GM12878 (cell line): ENCODE measurements at regions not wholly inside any gene's neighbourhood (a gene's known extent, or its start where the extent isn't known, plus 50 kb on each side); places are given as distances from the start of the nearest gene placed in this dataset.

ENCODE experiments used
- ATAC-seq: fragments of 200-7000 bp; cut with Tn5 transposase; 3 replicates; pipeline ENCODE4 v1.9.1; 2020; ENCODE audit warnings: mild to moderate bottlenecking, moderate library complexity
- BruUV-seq: library from RNA; stranded (reverse); fragments of 400-500 nt; replicated peaks from 2 replicates; lab custom pipeline; 2021; lab: Mats Ljungman, UMichigan
- CTCF ChIA-PET: fragments of 300-600 bp; sonication (Branson Sonifier 250); formaldehyde crosslinking; extraction: SDS; loops from one replicate; lab custom pipeline; 2021; ENCODE audit warnings: inconsistent platforms; lab: Yijun Ruan, JAX
- POLR2A ChIA-PET: fragments of 350-600 bp; formaldehyde crosslinking; extraction: SDS; loops from one replicate; lab custom pipeline; 2021; ENCODE audit warnings: inconsistent platforms; lab: Charles Lee
- RAD21 ChIA-PET: fragments of 300-600 bp; sonication (Branson Sonifier 250); formaldehyde crosslinking; loops from one replicate; lab custom pipeline; 2023; ENCODE audit warnings: antibody characterized with exemption; ENCODE audit not compliant: unreplicated experiment; lab: Charles Lee
- SMC1A ChIA-PET: fragments of 300-600 bp; sonication (Branson Sonifier 250); formaldehyde crosslinking; loops from one replicate; lab custom pipeline; 2023; ENCODE audit not compliant: unreplicated experiment, uncharacterized antibody; lab: Charles Lee
- DNase-seq: peaks from one replicate; pipeline ENCODE4 v3.0.0-alpha.2; 2011; ENCODE audit warnings: low read depth, low spot score
- FAIRE-seq: peaks from 3 replicates; lab custom pipeline; 2011; peaks lifted over from hg19 to GRCh38; lab: Jason Lieb, UNC
- H2AFZ ChIP-seq: 2 replicates; pipeline ENCODE4 v1.6.0; 2011; ENCODE audit warnings: low read depth, low read length, control low read depth; ENCODE audit not compliant: control insufficient read depth
- H3K27ac ChIP-seq: 2 replicates; pipeline ENCODE4 v1.5.1; 2011; ENCODE audit warnings: control low read depth; ENCODE audit not compliant: control insufficient read depth, insufficient read depth
- H3K27me3 ChIP-seq, 2 experiments: replicated peaks in 1 of 2; 2 replicates each; pipeline versions ENCODE4 v1.6.0 to v1.6.1; 2011; ENCODE audit warnings: low read length in 1 of 2; ENCODE audit not compliant: control insufficient read depth in 2 of 2, insufficient read depth in 2 of 2
- H3K36me3 ChIP-seq, 2 experiments: 2 replicates each; pipeline ENCODE4 v1.5.1; 2011; ENCODE audit warnings: low read length in 1 of 2; ENCODE audit not compliant: control insufficient read depth in 2 of 2, insufficient read depth in 2 of 2
- H3K4me1 ChIP-seq: 2 replicates; pipeline ENCODE4 v1.6.1; 2011; ENCODE audit warnings: mild to moderate bottlenecking, low read length, moderate library complexity, mixed read lengths; ENCODE audit not compliant: control insufficient read depth, insufficient read depth
- H3K4me2 ChIP-seq: 2 replicates; pipeline ENCODE4 v1.6.0; 2011; ENCODE audit warnings: control low read depth; ENCODE audit not compliant: control insufficient read depth, insufficient read depth
- H3K4me3 ChIP-seq: fragments of 200-600 bp; sonication (generic); 2 replicates; pipeline ENCODE4 v1.5.1; 2016
- H3K79me2 ChIP-seq: 2 replicates; pipeline ENCODE4 v1.6.0; 2011; ENCODE audit warnings: low read length; ENCODE audit not compliant: control insufficient read depth, insufficient read depth
- H3K9ac ChIP-seq: 2 replicates; pipeline ENCODE4 v1.8.0; 2011; ENCODE audit warnings: low read length, control low read depth, mixed read lengths; ENCODE audit not compliant: control insufficient read depth, insufficient read depth
- H3K9me3 ChIP-seq: replicated peaks from 3 replicates; pipeline ENCODE4 v1.5.1; 2011; ENCODE audit warnings: mild to moderate bottlenecking, low read length; ENCODE audit not compliant: control insufficient read depth, insufficient read depth
- H4K20me1 ChIP-seq: 2 replicates; pipeline ENCODE4 v1.6.0; 2011; ENCODE audit not compliant: control insufficient read depth, insufficient read depth
- ASH2L ChIP-seq: fragments of 300-600, 200-600 bp; sonication (generic); IDR thresholded peaks from 2 replicates; pipeline ENCODE4 v1.6.1; 2017; ENCODE audit warnings: low read depth, mild to moderate bottlenecking, borderline replicate concordance
- BCL3 ChIP-seq: IDR thresholded peaks from 2 replicates; pipeline ENCODE4 v1.6.1; 2011; ENCODE audit warnings: borderline replicate concordance, low read depth, mild to moderate bottlenecking, moderate library complexity, low read length; ENCODE audit not compliant: insufficient read depth, poor library complexity, severe bottlenecking
- ELK1 ChIP-seq: IDR thresholded peaks from 2 replicates; pipeline ENCODE4 v1.6.1; 2012; ENCODE audit warnings: low read depth, low read length, improper control_type of control experiment
- HCFC1 ChIP-seq: fragments of 150-350 bp; IDR thresholded peaks from 2 replicates; pipeline ENCODE4 v1.6.1; 2014; ENCODE audit warnings: low read length
- HDGF ChIP-seq: fragments of 450-650 bp; IDR thresholded peaks from 2 replicates; pipeline ENCODE4 v1.6.1; 2016; ENCODE audit warnings: antibody characterized with exemption
- NR2C1 ChIP-seq: fragments of 450-650 bp; IDR thresholded peaks from 2 replicates; pipeline ENCODE4 v1.6.1; 2017; ENCODE audit warnings: antibody characterized with exemption, mild to moderate bottlenecking, moderate library complexity
- POLR2AphosphoS2 ChIP-seq: IDR thresholded peaks from 2 replicates; pipeline ENCODE4 v1.6.1; 2011; ENCODE audit warnings: low read depth, mild to moderate bottlenecking, low read length, improper control_type of control experiment, moderate library complexity
- RCOR1 ChIP-seq: conservative IDR thresholded peaks from 2 replicates; pipeline ENCODE4 v1.6.1; 2012; ENCODE audit warnings: low read depth, low read length, improper control_type of control experiment
- SIN3A ChIP-seq: IDR thresholded peaks from 2 replicates; pipeline ENCODE4 v1.6.1; 2012; ENCODE audit warnings: low read depth, low read length, improper control_type of control experiment
- STAT3 ChIP-seq: IDR thresholded peaks from 2 replicates; pipeline ENCODE4 v1.6.1; 2011; ENCODE audit warnings: low read depth, low read length, improper control_type of control experiment
- TAF1 ChIP-seq: IDR thresholded peaks from 2 replicates; pipeline ENCODE4 v1.6.1; 2011; ENCODE audit warnings: mild to moderate bottlenecking, low read depth, low read length, borderline replicate concordance
- TCF7 ChIP-seq: IDR thresholded peaks from 2 replicates; pipeline ENCODE4 v1.6.1; 2014; ENCODE audit warnings: antibody characterized with exemption, borderline replicate concordance
- USF2 ChIP-seq: IDR thresholded peaks from 2 replicates; pipeline ENCODE4 v1.6.1; 2011; ENCODE audit warnings: low read depth, low read length, improper control_type of control experiment, borderline replicate concordance
- ZBED1 ChIP-seq: IDR thresholded peaks from 2 replicates; pipeline ENCODE4 v1.6.1; 2016; ENCODE audit warnings: borderline replicate concordance
- ZNF207 ChIP-seq: fragments of 450-650 bp; IDR thresholded peaks from 2 replicates; pipeline ENCODE4 v1.6.1; 2014; ENCODE audit warnings: antibody characterized with exemption, mild to moderate bottlenecking, borderline replicate concordance
- WGBS: methylation state at CpG from one replicate; pipeline ENCODE4 v1.1.6; 2016; ENCODE audit warnings: low lambda C conversion rate; ENCODE audit not compliant: insufficient replicate concordance, insufficient coverage; ENCODE audit errors: missing lambda C conversion rate; 5-methylcytosine and 5-hydroxymethylcytosine counted together
- in situ Hi-C: fragments of 300-500 bp; cut with MboI; formaldehyde crosslinking; loops from 9 replicates; pipeline ENCODE4 v1.14.3; 2018; ENCODE audit warnings: mixed read lengths
- intact Hi-C: fragments of 100-400 bp; cut with micrococcal nuclease; formaldehyde crosslinking; loops from one replicate; pipeline ENCODE4 v1.14.2; 2022; ENCODE audit not compliant: unreplicated experiment
- TF ChIP-seq, protein P1 (sequence below): IDR thresholded peaks from 2 replicates; pipeline ENCODE4 v1.6.1; 2011; ENCODE audit warnings: low read depth, mild to moderate bottlenecking, low read length, moderate library complexity, borderline replicate concordance; ENCODE audit errors: extremely low read depth

DNA sequence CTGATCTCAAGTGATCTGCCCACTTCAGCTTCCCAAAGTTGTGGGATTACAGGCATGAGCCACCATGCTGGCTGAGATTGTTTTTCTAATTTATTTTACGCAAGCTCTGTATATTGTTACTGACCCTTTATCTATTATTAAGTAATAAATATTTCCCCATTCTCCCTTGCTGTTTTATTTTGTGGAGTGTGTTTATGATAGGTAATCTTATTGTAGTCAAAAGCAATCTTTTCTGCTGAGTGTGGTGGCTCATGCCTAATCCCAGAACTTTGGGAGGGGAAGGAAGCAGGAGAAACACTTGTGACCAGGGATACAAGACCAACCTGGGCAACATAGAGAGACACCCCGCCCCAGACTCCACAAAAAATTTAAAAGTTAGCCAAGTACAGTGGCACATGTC is 55.2 kb upstream of the RTN4 start:
- FAIRE-seq = no peak
- no peak overlapping the region for H3K4me2 ChIP-seq

More for the DNA sequence above, 55.2 kb upstream of the RTN4 start:
- 84% methylated on average over 2 of the region's 2 CpGs for WGBS
- ChIA-PET POLR2A (no interaction called here), SMC1A (interaction anchor here (1.0 to 1.7 kb wide), 4 partner anchors 8 to 106 kb away, joined by 3 to 5 read pairs (median 3); no protein-coding TSS in a partner anchor), CTCF (no interaction called here)
- Histone ChIP-seq H4K20me1 (no peaks in the 10 kb centered on the region), H3K79me2 (no peaks in the 10 kb centered on the region), H3K36me3 (no peaks in the 10 kb centered on the region), H3K27ac (no peak overlapping the region), H3K27me3 (no peaks in the 10 kb centered on the region)
- no peak for DNase-seq
- BruUV-seq = no TSS peak
- no peak for TF ChIP-seq ZBED1
- TF ChIP-seq HDGF = no peak
- TF ChIP-seq TCF7 = no peak
- no peak for TF ChIP-seq RCOR1
- TF ChIP-seq NR2C1 = no peak
- no peak for TF ChIP-seq HCFC1
- no peak for TF ChIP-seq ZNF207
- no peak for TF ChIP-seq POLR2AphosphoS2
- no peak for TF ChIP-seq ASH2L
- no peak for TF ChIP-seq STAT3
- TF ChIP-seq SIN3A = no peak
- TF ChIP-seq BCL3 = no peak
- TF ChIP-seq ELK1 = no peak
- TF ChIP-seq USF2 = no peak
- TF ChIP-seq, protein P1, sequence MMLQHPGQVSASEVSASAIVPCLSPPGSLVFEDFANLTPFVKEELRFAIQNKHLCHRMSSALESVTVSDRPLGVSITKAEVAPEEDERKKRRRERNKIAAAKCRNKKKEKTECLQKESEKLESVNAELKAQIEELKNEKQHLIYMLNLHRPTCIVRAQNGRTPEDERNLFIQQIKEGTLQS = no peak
- TF ChIP-seq TAF1 = no peak
- TF ChIP-seq, all 136 proteins: peak for 0
- in situ Hi-C loops (no loop called here), intact Hi-C loops (no loop called here)
- Histone ChIP-seq H3K4me1 (no peaks in the 10 kb centered on the region), H3K9ac (no peak overlapping the region), H3K4me3 (no peak overlapping the region), H2AFZ (no peak overlapping the region), H3K9me3 (no peaks in the 10 kb centered on the region)
- no peak for ATAC-seq
- RAD21 ChIA-PET = no interaction called here
